ENCODE measurements at regions not wholly inside any gene's neighbourhood (a gene's known extent, or its start where the extent isn't known, plus 50 kb on each side); places are given as distances from the start of the nearest gene placed in this dataset.

DNA sequence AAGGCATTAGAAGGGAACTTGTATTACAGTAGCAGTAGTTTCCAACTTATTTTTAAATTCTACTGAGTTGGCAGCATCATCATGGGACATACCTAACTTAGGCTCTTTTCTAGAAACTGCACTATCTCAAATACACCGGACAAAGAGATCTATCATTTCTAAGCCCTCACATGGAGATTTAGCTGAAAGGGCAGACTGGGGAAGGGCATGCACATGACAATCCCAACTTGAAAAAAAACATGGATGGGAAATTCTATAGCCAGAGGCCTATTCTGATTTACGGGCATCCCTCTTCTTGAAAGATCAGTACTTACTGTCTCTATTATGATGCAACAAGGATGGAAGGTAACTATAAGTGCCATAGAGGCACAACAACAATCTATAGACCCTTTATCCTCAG, 1328.6 kb downstream of the UQCRFS1 start:
- H3K9me3 ChIP-seq, result no peaks in the 10 kb centered on the region
- no peak for DNase-seq (ENCODE audit: low spot score)
- H3K4me1 ChIP-seq (ENCODE audit: control insufficient read depth in 1 of 2, low read depth in 2 of 2), result no peaks in the 10 kb centered on the region
- H3K36me3 ChIP-seq, result no peaks in the 10 kb centered on the region
- no peaks in the 10 kb centered on the region for H3K27me3 ChIP-seq (replicated peaks; ENCODE audit: insufficient read depth)
- H3K27ac ChIP-seq, result no peak overlapping the region
- H3K4me3 ChIP-seq, result no peak overlapping the region
- no peak for ATAC-seq (ENCODE audit: insufficient number of reproducible peaks, low FRiP score, low read depth)
- TF ChIP-seq CTCF (IDR thresholded peaks at IDR 0.05), result no peak

- Histone ChIP-seq H3K27me3 (replicated peaks; ENCODE audit: insufficient read depth) (no peaks in the 10 kb centered on the region), H3K4me3 (no peak overlapping the region), H3K36me3 (no peaks in the 10 kb centered on the region), H3K4me1 (ENCODE audit: control insufficient read depth in 1 of 2, low read depth in 2 of 2) (no peaks in the 10 kb centered on the region), H3K27ac (no peak overlapping the region), H3K9me3 (no peaks in the 10 kb centered on the region)
- DNase-seq (ENCODE audit: low spot score), result no peak
- ATAC-seq (ENCODE audit: insufficient number of reproducible peaks, low FRiP score, low read depth), result no peak
- no peak for TF ChIP-seq CTCF (IDR thresholded peaks at IDR 0.05)
These were observed 1331.7 kb downstream of the UQCRFS1 start for GRCh38 chr19:27881213-27881612.

DNA sequence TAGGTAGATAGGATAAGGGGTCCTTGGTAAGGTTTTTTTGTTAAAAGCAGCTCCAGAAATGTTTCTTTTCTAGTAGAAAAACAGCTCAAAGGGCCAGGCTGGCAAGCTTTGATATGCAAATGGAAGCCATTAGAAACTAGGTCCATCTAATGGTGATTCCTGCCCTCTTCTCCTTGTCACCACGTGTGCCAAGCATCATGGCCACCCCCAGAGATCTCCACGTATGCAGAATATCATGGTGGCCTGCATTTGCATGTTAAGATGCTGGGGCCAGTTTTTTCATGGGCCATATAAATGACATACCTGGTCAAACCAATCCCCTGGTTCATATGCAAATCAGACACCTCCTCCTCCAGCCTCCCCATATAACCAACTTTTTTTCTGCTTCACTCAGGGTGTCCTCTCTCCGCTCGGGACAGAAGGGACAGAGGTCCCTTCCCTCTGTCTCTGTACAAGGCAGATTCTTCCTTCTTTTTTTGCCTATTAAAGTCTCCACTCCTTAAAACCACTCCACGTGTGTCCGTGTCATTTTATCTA, 1335.9 kb downstream of the UQCRFS1 start:
- Histone ChIP-seq H3K4me1 (ENCODE audit: control insufficient read depth in 1 of 2, low read depth in 2 of 2) (no peaks in the 10 kb centered on the region), H3K4me3 (no peak overlapping the region), H3K27ac (no peak overlapping the region), H3K27me3 (replicated peaks; ENCODE audit: insufficient read depth) (no peaks in the 10 kb centered on the region), H3K9me3 (peaks cover 3% of the 10 kb centered on the region), H3K36me3 (no peaks in the 10 kb centered on the region)
- DNase-seq (ENCODE audit: low spot score) (no peak), ATAC-seq (ENCODE audit: insufficient number of reproducible peaks, low FRiP score, low read depth) (no peak)
- TF ChIP-seq CTCF (IDR thresholded peaks at IDR 0.05), result no peak

DNA sequence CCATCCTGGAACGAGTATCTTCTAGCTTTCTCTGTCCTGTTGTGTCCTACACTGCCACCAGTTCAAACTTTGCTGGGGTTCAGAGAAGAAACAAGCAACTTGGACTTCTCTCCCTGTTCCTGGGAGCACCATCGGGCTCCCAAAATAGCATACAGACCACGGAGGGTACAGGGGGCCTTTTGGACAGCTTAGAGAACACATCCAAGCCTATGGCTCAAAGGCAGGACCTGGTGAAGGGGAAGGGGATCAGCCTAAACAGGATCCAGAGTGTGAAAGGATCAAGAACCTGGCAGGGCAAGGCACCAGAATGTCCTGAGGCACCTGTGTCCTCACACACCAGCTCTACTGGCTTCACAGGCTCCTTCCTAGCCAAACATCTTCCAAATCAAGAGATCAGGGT, 1336.5 kb downstream of the UQCRFS1 start:
- H3K36me3 ChIP-seq, result no peaks in the 10 kb centered on the region
- no peaks in the 10 kb centered on the region for H3K27me3 ChIP-seq (replicated peaks; ENCODE audit: insufficient read depth)
- no peak overlapping the region for H3K4me3 ChIP-seq
- H3K27ac ChIP-seq, result no peak overlapping the region
- DNase-seq (ENCODE audit: low spot score) (no peak), ATAC-seq (ENCODE audit: insufficient number of reproducible peaks, low FRiP score, low read depth) (no peak)
- H3K9me3 ChIP-seq, result peaks cover 3% of the 10 kb centered on the region
- TF ChIP-seq CTCF (IDR thresholded peaks at IDR 0.05), result no peak
- H3K4me1 ChIP-seq (ENCODE audit: control insufficient read depth in 1 of 2, low read depth in 2 of 2), result no peaks in the 10 kb centered on the region

DNA sequence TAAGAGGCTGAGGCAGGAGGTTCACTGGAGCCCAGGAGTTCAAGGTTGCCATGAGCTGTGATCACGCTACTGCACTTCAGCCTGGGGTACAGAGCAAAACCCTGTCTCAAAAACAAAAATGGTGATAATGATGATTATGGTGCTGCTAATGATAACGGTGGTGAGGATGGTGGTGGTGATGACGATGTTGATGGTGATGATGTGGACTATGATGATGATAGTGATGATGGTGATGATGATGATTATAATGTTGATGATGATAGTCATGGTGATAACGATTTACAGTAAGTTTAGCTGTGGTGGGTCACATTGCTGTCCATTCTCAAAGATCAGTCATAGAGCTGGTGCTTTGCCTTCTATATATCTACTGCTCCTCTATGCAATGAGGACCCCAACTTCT, 1340.6 kb downstream of the UQCRFS1 start:
- H3K27me3 ChIP-seq (replicated peaks; ENCODE audit: insufficient read depth), result no peaks in the 10 kb centered on the region
- H3K4me1 ChIP-seq (ENCODE audit: control insufficient read depth in 1 of 2, low read depth in 2 of 2), result no peaks in the 10 kb centered on the region
- no peak for ATAC-seq (ENCODE audit: insufficient number of reproducible peaks, low FRiP score, low read depth)
- H3K9me3 ChIP-seq, result peaks cover 3% of the 10 kb centered on the region
- H3K27ac ChIP-seq, result no peak overlapping the region
- no peak for DNase-seq (ENCODE audit: low spot score)
- no peak for TF ChIP-seq CTCF (IDR thresholded peaks at IDR 0.05)
- no peaks in the 10 kb centered on the region for H3K36me3 ChIP-seq
- no peak overlapping the region for H3K4me3 ChIP-seq
